GM13976 (cell line): ENCODE measurements at regions not wholly inside any gene's neighbourhood (a gene's known extent, or its start where the extent isn't known, plus 50 kb on each side); places are given as distances from the start of the nearest gene placed in this dataset.
"Not testable (repeated sequence)": the region's sequence is repeated elsewhere in the genome, so short reads cannot be mapped to it uniquely, and the experiment has no call there.

Experiments used
- DNase-seq: peaks from one replicate; pipeline ENCODE4 v3.0.0; 2012; ENCODE audit warnings: low spot score
- in situ Hi-C: fragments of 300-500 bp; cut with MboI; formaldehyde crosslinking; loops from one replicate; pipeline ENCODE4 v1.12.0; 2022; ENCODE audit warnings: low sequenced_read_pairs, mixed read lengths, inconsistent platforms; ENCODE audit not compliant: unreplicated experiment
- TF ChIP-seq, protein P1 (sequence below): IDR thresholded peaks from 2 replicates; pipeline ENCODE4 v1.5.1; 2012; ENCODE audit warnings: borderline replicate concordance, mild to moderate bottlenecking; ENCODE audit not compliant: insufficient read depth; ENCODE audit errors: extremely low read depth, missing control alignments, control extremely low read depth

DNA sequence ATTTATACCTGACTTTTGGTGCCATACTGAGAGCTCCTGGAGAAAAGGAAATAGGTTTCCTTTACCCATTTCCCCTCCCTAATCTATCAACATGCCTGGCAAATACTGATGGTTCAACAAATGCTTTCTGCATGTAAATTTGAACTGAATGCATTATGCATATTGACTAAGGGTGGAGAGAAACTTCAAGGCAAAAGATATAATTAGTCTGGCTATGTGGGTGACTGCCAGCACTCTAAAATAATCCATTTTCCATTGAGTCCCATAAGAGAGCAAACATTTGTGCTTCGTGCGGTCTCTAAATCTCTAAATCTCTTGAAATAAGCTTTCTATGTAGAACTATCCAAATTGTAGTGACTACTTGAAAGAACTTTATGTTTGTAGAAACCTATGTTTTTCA lies 451.3 kb upstream of the LMCD1 start:
- DNase-seq, result no peak
- in situ Hi-C loops, result no loop called here
- TF ChIP-seq, protein P1, sequence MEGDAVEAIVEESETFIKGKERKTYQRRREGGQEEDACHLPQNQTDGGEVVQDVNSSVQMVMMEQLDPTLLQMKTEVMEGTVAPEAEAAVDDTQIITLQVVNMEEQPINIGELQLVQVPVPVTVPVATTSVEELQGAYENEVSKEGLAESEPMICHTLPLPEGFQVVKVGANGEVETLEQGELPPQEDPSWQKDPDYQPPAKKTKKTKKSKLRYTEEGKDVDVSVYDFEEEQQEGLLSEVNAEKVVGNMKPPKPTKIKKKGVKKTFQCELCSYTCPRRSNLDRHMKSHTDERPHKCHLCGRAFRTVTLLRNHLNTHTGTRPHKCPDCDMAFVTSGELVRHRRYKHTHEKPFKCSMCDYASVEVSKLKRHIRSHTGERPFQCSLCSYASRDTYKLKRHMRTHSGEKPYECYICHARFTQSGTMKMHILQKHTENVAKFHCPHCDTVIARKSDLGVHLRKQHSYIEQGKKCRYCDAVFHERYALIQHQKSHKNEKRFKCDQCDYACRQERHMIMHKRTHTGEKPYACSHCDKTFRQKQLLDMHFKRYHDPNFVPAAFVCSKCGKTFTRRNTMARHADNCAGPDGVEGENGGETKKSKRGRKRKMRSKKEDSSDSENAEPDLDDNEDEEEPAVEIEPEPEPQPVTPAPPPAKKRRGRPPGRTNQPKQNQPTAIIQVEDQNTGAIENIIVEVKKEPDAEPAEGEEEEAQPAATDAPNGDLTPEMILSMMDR, result no peak

DNA sequence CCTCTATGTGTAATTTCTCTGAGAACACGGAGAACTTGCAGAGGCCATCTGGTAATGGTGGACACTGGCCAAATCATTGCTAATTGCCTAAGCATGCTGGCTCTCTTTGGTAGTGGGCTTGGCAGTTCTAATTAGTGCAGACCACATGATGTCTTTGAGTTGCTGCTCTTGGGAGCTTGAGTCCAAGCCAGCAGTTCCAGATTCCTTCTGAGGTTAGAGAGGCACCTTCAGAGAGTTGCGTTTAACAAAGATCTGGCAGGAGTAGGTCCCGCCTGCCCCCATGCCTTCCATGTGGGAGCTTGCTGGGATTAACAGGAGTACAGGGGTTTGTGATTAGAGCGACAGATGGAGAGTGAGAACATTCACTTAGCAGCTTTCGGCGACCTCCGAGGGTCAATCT lies 449.0 kb upstream of the LMCD1 start:
- TF ChIP-seq, protein P1, result no peak
- in situ Hi-C loops, result no loop called here
- DNase-seq, result no peak

DNA sequence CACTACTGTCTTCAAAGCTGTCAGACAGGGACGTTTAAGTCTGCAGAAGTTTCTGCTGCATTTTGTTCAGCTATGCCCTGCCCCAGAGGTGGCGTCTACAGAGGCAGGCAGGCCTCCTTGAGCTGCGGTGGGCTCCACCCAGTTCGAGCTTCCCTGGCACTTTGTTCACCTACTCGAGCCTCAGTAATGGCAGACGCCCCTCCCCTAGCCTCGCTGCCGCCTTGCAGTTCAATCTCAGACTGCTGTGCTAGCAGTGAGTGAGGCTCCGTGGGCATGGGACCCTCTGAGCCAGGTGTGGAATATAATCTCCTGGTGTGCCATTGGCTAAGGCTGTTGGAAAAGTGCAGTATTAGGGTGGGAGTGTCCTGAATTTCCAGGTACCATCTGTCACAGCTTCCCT lies 433.5 kb upstream of the LMCD1 start:
- DNase-seq, in situ Hi-C loops: not testable (repeated sequence)

DNA sequence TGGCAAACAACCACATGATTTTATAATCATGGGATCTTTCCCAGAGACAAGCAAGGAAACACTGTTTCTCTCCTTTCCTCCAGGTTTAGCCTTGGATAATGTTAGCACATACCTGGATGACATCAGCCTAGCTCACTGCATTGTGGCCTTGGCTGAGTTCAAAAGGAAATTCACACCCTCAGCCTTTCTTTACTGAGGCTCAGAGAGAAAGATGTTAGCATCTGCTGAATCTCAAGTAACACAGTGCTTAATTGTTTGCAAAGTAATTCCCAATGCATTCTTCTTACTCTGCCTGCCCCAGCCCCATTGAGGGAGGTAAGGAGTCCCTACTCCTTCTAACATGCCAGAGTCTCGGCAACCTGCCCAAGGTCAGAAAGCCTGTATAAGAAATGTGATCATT lies 432.2 kb upstream of the LMCD1 start:
- TF ChIP-seq, protein P1, result no peak
- in situ Hi-C loops, result no loop called here
- DNase-seq, result no peak

DNA sequence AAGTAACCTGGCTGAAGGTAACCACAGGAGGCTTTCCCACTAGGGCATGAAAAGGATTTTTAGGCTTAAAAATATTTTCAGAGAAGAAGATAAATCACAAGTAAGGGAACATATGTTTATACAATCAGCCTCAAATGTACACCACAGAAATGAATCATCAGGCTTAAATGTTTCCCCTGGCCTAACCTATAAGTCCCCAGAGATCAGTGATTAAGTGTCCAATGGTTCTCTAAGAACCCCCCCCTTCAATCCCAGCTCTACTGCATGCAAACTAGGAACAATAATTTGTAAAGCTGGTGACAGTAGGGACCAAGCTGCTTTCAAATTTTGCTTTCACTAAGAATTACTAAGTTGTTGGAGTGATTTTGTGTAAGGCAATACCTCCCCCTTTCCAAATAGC lies 431.6 kb upstream of the LMCD1 start:
- TF ChIP-seq, protein P1, result no peak
- no peak for DNase-seq
- in situ Hi-C loops, result no loop called here

DNA sequence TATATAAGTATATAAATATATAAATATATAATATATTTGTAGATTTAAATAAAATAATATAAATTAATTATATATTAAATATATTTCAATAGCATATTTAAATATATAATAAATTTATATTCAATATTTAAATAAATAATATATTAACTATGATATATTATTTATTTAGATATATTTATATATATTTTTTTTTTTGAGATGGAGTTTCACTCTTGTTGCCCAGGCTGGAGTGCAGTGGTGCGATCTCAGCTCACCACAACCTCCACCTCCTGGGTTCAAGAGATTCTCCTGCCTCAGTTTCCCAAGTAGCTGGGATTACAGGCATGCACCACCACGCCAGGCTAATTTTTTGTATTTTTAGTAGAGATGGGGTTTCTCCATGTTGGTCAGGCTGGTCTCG lies 426.9 kb upstream of the LMCD1 start:
- DNase-seq, in situ Hi-C loops: not testable (repeated sequence)

DNA sequence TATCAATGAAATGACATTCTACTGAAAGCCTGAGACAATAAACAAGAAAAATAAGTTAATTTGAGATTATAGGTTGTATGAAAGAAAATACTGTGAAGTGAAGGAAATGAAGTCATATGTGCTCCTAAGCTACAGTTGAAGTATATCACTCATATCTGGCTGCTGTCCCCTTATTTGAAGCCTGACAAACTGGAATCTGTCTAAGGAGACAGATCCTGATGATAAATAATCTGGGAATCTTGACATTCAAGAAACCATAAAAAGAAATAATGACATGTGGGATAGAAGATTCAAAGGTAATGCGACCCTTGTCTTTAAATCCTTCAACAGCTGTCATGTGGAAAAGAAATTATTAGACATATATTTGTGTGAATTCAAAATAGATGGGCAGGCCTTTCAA lies 424.5 kb upstream of the LMCD1 start:
- no peak for DNase-seq
- TF ChIP-seq, protein P1, result no peak
- in situ Hi-C loops, result no loop called here

DNA sequence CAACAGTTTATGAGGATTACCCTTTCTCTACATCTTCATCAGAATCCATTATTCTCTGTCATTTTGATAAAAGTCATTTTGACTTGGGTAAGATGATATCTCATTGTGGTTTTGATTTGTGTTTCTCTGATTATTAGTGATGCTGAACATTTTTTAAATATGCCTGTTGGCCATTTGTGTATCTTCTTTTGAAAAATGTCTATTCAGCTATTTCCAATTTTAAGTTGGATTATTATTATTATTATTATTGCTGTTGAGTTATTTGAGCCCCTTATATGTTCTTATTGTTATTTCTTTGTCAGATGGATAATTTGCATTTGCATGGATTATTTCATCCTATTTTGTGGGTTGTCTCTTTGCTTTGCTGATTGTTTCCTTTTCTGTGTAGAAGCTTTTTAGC lies 421.2 kb upstream of the LMCD1 start:
- TF ChIP-seq, protein P1, result no peak
- DNase-seq, result no peak
- in situ Hi-C loops, result no loop called here
